ENCODE measurements at regions not wholly inside any gene's neighbourhood (a gene's known extent, or its start where the extent isn't known, plus 50 kb on each side); places are given as distances from the start of the nearest gene placed in this dataset.
A peak's percentile ranks its signal among the peaks of the same experiment; 100 is the strongest.

- no peak overlapping the region for H3K4me3 ChIP-seq
- DNase-seq (no peak), ATAC-seq (no peak)
- no peaks in the 10 kb centered on the region for H3K27me3 ChIP-seq
- no peak for TF ChIP-seq POLR2A (IDR thresholded peaks at IDR 0.05)
- TF ChIP-seq CTCF (IDR thresholded peaks at IDR 0.05), result no peak
- H3K27ac ChIP-seq, result peak overlapping the region in 1 of 12 donors; percentile 29
- H3K9me3 ChIP-seq, result no peaks in the 10 kb centered on the region
- intact Hi-C loops (cut with DNase I), result no loop called here
- no peaks in the 10 kb centered on the region for H3K36me3 ChIP-seq
- peaks cover 0 to 28% (median 4%) of the 10 kb centered on the region in 12 donors for H3K4me1 ChIP-seq
- 37 to 52% (median 44%) methylated on average over 1 of the region's 1 CpG for WGBS, 4 donors
Measured at GRCh38 chr12:92338671-92339070, 193.0 kb upstream of the BTG1 start.

- ATAC-seq, result no peak
Measured at GRCh38 chr12:92338102-92338501, 192.5 kb upstream of the BTG1 start.

GRCh38 chr12:92337128-92337527 is 191.5 kb upstream of the BTG1 start:
- no peak for DNase-seq
- Histone ChIP-seq H3K9me3 (no peaks in the 10 kb centered on the region), H3K36me3 (no peaks in the 10 kb centered on the region), H3K27me3 (no peaks in the 10 kb centered on the region), H3K4me1 (peaks cover 0 to 32% (median 4%) of the 10 kb centered on the region in 12 donors), H3K4me3 (no peak overlapping the region), H3K27ac (no peak overlapping the region)
- intact Hi-C loops (cut with DNase I), result no loop called here
- ATAC-seq, result no peak
- 88 to 94% (median 93%) methylated on average over 4 of the region's 4 CpGs for WGBS, 4 donors
- TF ChIP-seq CTCF (IDR thresholded peaks at IDR 0.05) (no peak), POLR2A (IDR thresholded peaks at IDR 0.05) (no peak)

More at GRCh38 chr12:92338102-92338501, 192.5 kb upstream of the BTG1 start:
- no peak for DNase-seq
- TF ChIP-seq POLR2A (IDR thresholded peaks at IDR 0.05), result no peak
- no peak for TF ChIP-seq CTCF (IDR thresholded peaks at IDR 0.05)
- no peaks in the 10 kb centered on the region for H3K36me3 ChIP-seq
- H3K9me3 ChIP-seq, result no peaks in the 10 kb centered on the region
- peaks cover 0 to 28% (median 4%) of the 10 kb centered on the region in 12 donors for H3K4me1 ChIP-seq
- WGBS, 4 donors, result 95 to 99% (median 99%) methylated on average over 2 of the region's 2 CpGs
- H3K27ac ChIP-seq, result no peak overlapping the region
- intact Hi-C loops (cut with DNase I), result no loop called here
- no peak overlapping the region for H3K4me3 ChIP-seq
- H3K27me3 ChIP-seq, result no peaks in the 10 kb centered on the region

GRCh38 chr12:92336641-92337040 is 191.0 kb upstream of the BTG1 start:
- H3K27me3 ChIP-seq, result no peaks in the 10 kb centered on the region
- DNase-seq, result no peak
- no peak overlapping the region for H3K4me3 ChIP-seq
- WGBS, 4 donors, result 65 to 77% (median 71%) methylated on average over 2 of the region's 2 CpGs
- TF ChIP-seq POLR2A (IDR thresholded peaks at IDR 0.05) (no peak), CTCF (IDR thresholded peaks at IDR 0.05) (no peak)
- H3K4me1 ChIP-seq, result peaks cover 0 to 28% (median 4%) of the 10 kb centered on the region in 12 donors
- intact Hi-C loops (cut with DNase I), result no loop called here
- no peak overlapping the region for H3K27ac ChIP-seq
- H3K36me3 ChIP-seq, result no peaks in the 10 kb centered on the region
- H3K9me3 ChIP-seq, result no peaks in the 10 kb centered on the region
- no peak for ATAC-seq

All from heart left ventricle (tissue), 16 donors.